HG03025 (cell line): ENCODE measurements at regions not wholly inside any gene's neighbourhood (a gene's known extent, or its start where the extent isn't known, plus 50 kb on each side); places are given as distances from the start of the nearest gene placed in this dataset.
"Not testable (repeated sequence)": the region's sequence is repeated elsewhere in the genome, so short reads cannot be mapped to it uniquely, and the experiment has no call there.

Experiments used
- ATAC-seq: cut with Tn5 transposase; IDR thresholded peaks from one replicate; pipeline ENCODE4 v1.9.1; 2021; ENCODE audit warnings: mild to moderate bottlenecking, moderate library complexity; ENCODE audit not compliant: unreplicated experiment, low FRiP score

GRCh38 chr19:28009696-28010095 is 1203.3 kb downstream of the UQCRFS1 start:
- no peak for ATAC-seq

DNA sequence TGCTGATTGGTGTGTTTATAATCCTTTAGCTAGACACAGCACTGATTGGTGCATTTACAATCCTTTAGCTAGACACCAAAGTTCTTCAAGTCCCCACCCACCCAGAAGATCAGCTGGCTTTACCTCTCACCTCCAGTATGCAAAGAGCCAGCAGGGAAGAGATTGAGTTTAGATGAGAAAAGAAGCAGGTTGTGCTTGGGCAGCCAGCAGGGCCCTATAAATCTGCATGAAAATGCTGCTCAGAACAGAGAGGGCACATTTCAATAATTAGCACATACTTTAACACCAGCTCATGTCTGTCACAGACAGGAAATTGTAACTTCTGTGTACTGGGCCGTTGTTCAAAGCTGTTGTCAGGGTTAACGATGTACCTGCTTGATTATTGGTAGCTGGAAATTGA is 1204.3 kb downstream of the UQCRFS1 start:
- ATAC-seq = no peak

GRCh38 chr19:28003543-28003942 is 1209.4 kb downstream of the UQCRFS1 start:
- ATAC-seq = no peak

DNA sequence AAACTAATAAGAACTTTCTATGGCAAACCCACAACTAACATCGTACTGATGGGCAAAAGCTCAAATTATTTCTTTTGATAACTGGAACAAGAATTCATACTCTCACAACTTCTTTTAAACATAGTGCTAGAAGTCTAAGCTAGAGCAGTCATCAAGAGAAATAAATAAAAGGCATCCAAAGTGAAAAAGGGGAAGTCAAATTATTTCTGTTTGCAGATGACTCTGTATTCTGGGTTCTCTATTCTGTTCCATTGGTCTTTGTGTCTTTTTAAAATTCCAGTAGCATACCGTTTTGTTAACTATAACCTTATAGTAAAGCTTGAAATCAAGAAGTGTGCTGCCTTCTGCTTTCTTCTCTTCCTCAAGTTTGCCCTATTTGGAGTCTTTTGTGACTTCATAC is 1215.9 kb downstream of the UQCRFS1 start:
- ATAC-seq = no peak

DNA sequence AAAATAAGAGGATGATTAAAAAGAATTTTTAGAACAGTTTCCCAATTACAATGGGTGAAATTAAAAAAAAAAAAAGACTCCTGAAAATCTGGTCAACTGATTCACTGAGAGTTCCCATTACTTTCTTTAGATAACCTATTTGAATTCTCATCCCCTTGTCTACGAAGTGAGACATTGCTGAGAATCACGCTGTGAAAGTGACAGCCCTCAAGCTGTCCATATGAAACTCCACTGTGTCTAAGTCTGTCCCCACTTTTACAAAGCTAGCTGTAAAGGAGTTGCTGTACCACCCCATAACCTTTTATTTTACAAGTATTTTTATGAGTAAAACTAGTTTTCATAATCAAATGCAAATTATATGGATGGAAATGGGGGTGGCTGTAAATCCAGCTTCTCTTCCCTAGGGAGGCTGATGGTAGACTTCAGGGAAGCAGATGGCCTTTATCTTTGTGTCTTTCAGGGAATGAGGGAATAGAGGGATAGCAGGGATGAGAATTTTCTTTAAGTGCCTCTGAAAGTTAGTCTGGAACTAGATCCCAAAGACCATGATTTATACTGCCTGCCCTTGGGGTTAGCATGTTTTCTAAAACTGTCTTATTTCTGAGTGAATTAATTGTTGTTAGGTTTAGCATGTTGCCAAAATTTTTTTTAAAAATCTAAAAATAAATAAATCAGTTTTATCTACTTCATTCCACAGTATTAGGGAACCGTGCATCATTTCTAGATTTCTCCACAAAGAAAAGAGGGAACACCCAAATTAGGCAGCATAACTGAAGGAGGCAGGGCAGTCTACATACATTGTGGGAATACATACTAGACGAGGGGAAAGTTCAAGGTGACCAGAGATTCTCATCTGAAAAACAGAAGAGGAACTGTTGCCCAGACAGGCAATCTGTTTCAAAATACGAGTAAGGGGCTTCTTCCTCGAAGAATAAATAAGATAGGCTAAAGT is 1219.1 kb downstream of the UQCRFS1 start:
- no peak for ATAC-seq

DNA sequence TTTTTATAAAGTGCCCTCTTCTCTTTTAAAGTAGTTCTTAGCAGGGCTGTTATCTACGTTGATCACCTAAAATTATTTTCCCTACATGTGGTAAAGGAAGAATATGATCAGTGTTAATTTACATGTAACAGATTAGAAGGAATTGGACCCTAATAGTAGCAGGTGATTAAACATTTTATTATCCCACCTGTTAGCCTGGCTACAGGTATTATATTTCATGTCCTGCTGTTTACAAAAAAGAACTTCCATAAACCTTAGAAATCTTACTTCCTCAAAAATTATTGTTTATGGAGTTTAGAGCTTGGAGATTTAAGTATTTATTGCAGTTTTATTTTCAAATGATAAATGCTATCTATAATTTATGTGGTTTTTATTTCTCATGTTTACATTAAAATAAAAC is 1226.7 kb downstream of the UQCRFS1 start:
- no peak for ATAC-seq

DNA sequence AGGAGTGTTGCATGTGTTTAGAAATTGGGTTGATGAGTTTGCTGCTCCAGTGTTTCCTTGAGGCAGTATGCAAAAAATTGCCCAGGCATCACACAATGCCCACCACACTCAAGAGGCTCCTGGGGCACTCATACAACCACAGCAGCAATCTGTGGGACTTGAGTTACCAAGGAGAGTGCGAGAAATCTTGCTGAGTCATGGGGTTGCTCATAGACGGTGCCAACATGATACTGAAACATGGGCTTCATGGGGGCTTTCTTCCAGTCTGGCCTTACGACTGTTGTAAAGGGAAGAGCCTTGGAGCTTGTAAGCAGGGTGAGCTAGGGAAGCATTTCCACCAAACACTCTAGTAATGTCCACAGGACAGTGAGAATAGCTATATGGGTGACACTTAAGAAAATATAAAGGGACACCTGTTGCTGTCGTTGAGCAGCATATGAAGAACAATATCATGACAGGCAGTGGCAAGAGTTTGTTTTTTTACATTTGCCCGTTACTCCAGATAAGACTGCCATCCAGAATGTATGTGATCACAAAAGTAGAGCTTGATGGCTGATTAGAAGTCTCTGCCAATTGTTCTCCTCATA is 1237.4 kb downstream of the UQCRFS1 start:
- ATAC-seq = no peak

DNA sequence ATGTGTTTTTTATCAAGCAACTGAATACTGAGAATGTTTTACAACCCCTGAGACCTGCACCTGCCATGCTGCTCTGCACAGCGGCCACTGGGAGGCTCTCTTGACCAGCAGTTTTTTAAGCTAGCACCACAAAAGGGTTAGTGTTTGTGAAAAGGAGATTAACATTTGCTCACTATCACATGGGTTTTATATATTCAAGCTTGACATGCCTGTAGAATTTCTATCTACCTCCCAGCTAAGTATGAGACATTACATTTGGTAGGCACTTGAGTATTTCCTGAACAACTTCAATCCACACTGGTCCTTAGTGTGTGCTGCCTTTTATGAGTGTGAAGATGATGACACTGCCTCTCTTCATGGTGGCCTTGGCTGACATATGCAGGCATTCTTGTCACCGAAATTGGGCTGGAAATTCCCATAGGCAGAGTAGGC is 1238.9 kb downstream of the UQCRFS1 start:
- ATAC-seq = no peak

DNA sequence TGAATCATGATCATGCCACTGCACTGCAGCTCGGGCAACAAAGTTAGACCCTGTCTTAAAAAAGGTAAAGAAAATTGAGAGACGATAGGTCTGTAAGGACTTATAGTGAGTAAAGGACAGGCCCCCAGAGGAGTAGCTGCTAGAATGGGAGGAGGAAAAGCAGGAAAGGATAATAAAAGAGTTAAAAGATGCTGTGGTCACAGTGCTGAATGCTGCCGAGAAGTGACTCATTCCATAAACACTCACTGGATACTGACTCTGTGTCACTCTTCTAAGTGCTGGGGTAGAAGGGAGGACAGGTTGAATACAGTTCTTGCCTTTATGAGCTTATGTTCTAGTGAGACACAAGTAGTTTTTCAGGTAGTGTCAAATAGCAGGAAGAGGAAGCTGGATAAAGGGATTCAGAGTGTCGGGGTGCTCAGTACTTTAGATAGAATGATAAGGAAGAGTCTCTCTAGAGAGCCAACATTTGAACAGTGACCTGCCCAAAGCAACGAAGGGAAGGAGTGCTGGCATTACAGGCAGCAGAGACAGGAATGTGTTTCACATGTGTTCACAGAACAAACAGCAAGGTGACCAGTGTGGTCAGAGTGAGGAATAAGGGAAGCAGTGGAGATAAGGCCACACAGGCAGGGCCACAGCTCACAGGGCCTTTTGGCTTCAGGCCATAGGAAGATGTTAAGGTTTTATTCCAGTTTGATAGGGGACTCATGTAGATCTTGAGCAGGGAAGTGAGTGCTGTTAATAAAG is 1240.5 kb downstream of the UQCRFS1 start:
- no peak for ATAC-seq

GRCh38 chr19:27971869-27972268 is 1241.1 kb downstream of the UQCRFS1 start:
- no peak for ATAC-seq

GRCh38 chr19:27971071-27971470 is 1241.9 kb downstream of the UQCRFS1 start:
- no peak for ATAC-seq

DNA sequence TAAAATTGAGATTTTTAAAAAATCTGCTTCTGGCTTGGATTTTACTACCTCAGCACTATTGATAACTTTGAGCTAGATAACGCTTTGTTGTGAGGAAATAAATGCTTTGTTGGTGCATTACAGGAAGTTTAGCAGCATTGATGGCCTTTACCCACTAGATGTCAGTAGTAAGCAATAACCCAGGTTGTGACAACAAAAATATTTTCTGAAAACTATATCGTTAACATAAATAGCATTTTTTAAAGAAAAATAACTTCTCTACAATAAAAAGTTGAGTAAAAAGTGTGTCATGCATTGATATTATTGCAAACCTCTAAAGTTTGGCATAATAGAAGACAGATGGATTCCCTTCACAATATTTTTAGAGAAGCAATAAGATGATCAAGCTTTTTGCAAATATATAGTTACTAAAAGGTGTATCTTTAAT is 1246.5 kb downstream of the UQCRFS1 start:
- ATAC-seq = no peak

GRCh38 chr19:27964185-27964584 is 1248.8 kb downstream of the UQCRFS1 start:
- no peak for ATAC-seq

GRCh38 chr19:27962264-27962663 is 1250.7 kb downstream of the UQCRFS1 start:
- no peak for ATAC-seq

GRCh38 chr19:27955485-27956480 is 1257.2 kb downstream of the UQCRFS1 start:
- ATAC-seq = no peak

- ATAC-seq = not testable (repeated sequence)
These were observed 1270.3 kb downstream of the UQCRFS1 start for GRCh38 chr19:27942607-27943006.

GRCh38 chr19:27936139-27936538 is 1276.8 kb downstream of the UQCRFS1 start:
- ATAC-seq = no peak

DNA sequence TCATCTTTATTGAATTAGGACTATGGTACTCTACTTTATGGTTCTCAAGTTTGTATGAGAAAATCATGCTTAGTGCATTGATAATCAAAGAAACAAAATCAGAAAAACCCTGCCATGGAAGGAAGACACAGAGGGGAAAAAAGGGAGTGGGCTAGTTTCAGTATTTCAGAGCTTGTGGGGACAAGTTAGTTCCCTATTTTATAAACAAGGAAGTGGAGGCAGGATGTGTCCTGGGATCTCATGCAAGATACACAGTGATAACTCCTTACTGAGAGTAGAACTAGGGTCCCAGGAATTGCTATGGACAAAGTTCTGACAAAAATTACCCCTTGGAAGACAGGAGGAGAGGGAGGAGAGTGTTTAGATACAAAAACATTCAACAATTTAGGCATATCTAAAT is 1277.3 kb downstream of the UQCRFS1 start:
- ATAC-seq = no peak

DNA sequence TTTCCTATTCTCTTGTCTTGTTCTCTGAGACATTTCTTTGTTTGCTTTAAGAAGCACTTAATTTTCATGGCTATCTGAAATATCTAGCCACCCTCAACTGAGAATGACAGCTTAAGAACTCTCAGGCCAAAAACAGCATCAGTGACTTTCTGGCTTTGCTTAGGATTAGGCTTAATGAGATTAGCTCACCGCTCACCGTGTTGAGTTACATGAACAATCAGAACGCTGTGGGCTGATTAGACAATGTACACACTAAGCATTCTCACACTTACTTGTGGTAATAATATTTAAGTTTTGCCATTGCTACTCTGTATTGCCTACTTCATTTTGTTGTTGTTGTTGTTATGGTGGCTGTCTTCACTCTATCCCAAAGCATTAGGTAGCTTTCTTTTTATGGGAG is 1283.6 kb downstream of the UQCRFS1 start:
- ATAC-seq = no peak

DNA sequence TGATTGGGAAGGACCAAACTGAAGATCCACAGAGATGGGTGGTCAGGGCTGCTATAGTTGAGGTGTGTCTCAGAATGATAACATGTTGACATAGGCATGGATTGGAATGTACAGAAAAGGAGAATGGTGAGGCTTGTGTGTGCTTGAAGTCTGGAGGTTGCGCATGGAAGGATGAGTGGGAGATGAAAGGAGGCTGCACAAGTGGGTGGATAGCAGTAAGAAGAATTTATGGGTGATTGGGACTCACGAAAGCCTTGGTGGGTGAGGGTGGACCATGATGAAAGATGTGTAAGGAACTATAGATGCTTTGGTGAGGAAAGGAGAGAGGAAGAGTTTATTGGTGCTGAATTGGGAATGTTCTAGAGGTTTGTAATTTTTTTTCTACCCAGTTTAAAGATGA is 1287.7 kb downstream of the UQCRFS1 start:
- no peak for ATAC-seq
